OCI-LY7 (cell line): ENCODE measurements at regions not wholly inside any gene's neighbourhood (a gene's known extent, or its start where the extent isn't known, plus 50 kb on each side); places are given as distances from the start of the nearest gene placed in this dataset.

ENCODE experiments used
- CTCF ChIP-seq: fragments of 200-600 bp; sonication (generic); conservative IDR thresholded peaks from 2 replicates; pipeline ENCODE4 v1.5.1; 2014; ENCODE audit warnings: mild to moderate bottlenecking, antibody characterized with exemption, low read length, moderate library complexity, mixed read lengths
- EZH2phosphoT487 ChIP-seq: fragments of 200-600 bp; sonication (generic); IDR thresholded peaks from 2 replicates; pipeline ENCODE4 v1.6.1; 2018; ENCODE audit warnings: low read depth, borderline replicate concordance, mild to moderate bottlenecking, mixed run types, antibody characterized with exemption, low read length, moderate library complexity, mixed read lengths

- TF ChIP-seq CTCF = no peak
- TF ChIP-seq EZH2phosphoT487 = no peak
Measured at GRCh38 chr10:4443419-4443818, 382.6 kb upstream of the AKR1E2 start.
